H1 (cell line): ENCODE measurements at regions not wholly inside any gene's neighbourhood (a gene's known extent, or its start where the extent isn't known, plus 50 kb on each side); places are given as distances from the start of the nearest gene placed in this dataset.

Experiments
- CTCF ChIA-PET: fragments of 300-600 bp; sonication (Branson Sonifier 250); formaldehyde crosslinking; loops from one replicate; lab custom pipeline; 2021; ENCODE audit not compliant: partially characterized antibody; lab: Charles Lee
- POLR2A ChIA-PET: fragments of 300-600 bp; sonication (Branson Sonifier 250); formaldehyde crosslinking; loops from one replicate; lab custom pipeline; 2021; ENCODE audit warnings: inconsistent platforms; ENCODE audit not compliant: partially characterized antibody; lab: Charles Lee
- DNase-seq, 2 experiments: peaks; one replicate each; pipeline versions ENCODE4 v3.0.0 to v3.0.0-alpha.2; 2010 to 2022; ENCODE audit warnings: low spot score in 2 of 2, low read depth in 1 of 2, mixed read lengths in 1 of 2
- FAIRE-seq: peaks from 2 replicates; lab custom pipeline; 2011; peaks lifted over from hg19 to GRCh38; lab: Jason Lieb, UNC
- H2AFZ ChIP-seq: 2 replicates; pipeline ENCODE4 v1.8.1; 2012; ENCODE audit warnings: low read length, inconsistent platforms
- H2AK5ac ChIP-seq: 2 replicates; pipeline ENCODE4 v1.6.1; 2013; ENCODE audit warnings: low read depth, low read length
- H2BK120ac ChIP-seq: replicated peaks from 2 replicates; pipeline ENCODE3; 2013; ENCODE audit warnings: low read depth, low read length, inconsistent platforms
- H2BK12ac ChIP-seq: 2 replicates; pipeline ENCODE4 v1.6.1; 2013; ENCODE audit warnings: low read depth, low read length
- H2BK15ac ChIP-seq: 2 replicates; pipeline ENCODE4 v1.6.1; 2013; ENCODE audit warnings: low read length
- H2BK20ac ChIP-seq: 2 replicates; pipeline ENCODE4 v1.6.1; 2013; ENCODE audit warnings: low read length
- H2BK5ac ChIP-seq: 2 replicates; pipeline ENCODE4 v1.6.1; 2013; ENCODE audit warnings: low read depth, low read length
- H3K14ac ChIP-seq: 2 replicates; pipeline ENCODE4 v1.6.1; 2013; ENCODE audit warnings: inconsistent platforms; ENCODE audit not compliant: insufficient read length
- H3K18ac ChIP-seq: 2 replicates; pipeline ENCODE4 v1.6.1; 2013; ENCODE audit warnings: low read length; ENCODE audit errors: extremely low read depth
- H3K23ac ChIP-seq: 2 replicates; pipeline ENCODE4 v1.6.1; 2013; ENCODE audit warnings: inconsistent platforms; ENCODE audit not compliant: insufficient read length
- H3K23me2 ChIP-seq: 2 replicates; pipeline ENCODE4 v1.6.1; 2013; ENCODE audit warnings: low read depth, low read length
- H3K27ac ChIP-seq: 2 replicates; pipeline ENCODE4 v1.6.1; 2011; ENCODE audit warnings: low read depth, low read length, inconsistent platforms
- H3K27me3 ChIP-seq, 4 experiments: replicated peaks in 1 of 4; 1 replicate in 1 of 4; 2 replicates in 3 of 4; pipeline versions ENCODE4 v1.6.1 to v1.8.1; 2011 to 2013; ENCODE audit warnings: low read length in 3 of 4, mild to moderate bottlenecking in 3 of 4, inconsistent platforms in 2 of 4, mixed read lengths in 2 of 4, moderate library complexity in 1 of 4; ENCODE audit not compliant: control insufficient read depth in 3 of 4, insufficient read depth in 3 of 4; ENCODE audit errors: extremely low read depth in 1 of 4
- H3K36me3 ChIP-seq, 4 experiments: 2 replicates each; pipeline versions ENCODE4 v1.6.1 to v1.8.1; 2011 to 2013; ENCODE audit warnings: mild to moderate bottlenecking in 4 of 4, low read length in 3 of 4, moderate library complexity in 2 of 4, control low read depth in 1 of 4, inconsistent platforms in 1 of 4; ENCODE audit not compliant: insufficient read depth in 4 of 4, control insufficient read depth in 2 of 4
- H3K4ac ChIP-seq: replicated peaks from 2 replicates; pipeline ENCODE3; 2013; ENCODE audit warnings: low read length, low read depth, mixed read lengths, inconsistent platforms; ENCODE audit not compliant: insufficient read length
- H3K4me1 ChIP-seq, 4 experiments: replicated peaks in 1 of 4; 1 replicate in 1 of 4; 2 replicates in 3 of 4; pipeline versions ENCODE4 v1.6.1 to v1.8.1; 2011 to 2013; ENCODE audit warnings: low read length in 3 of 4, inconsistent platforms in 2 of 4, mixed read lengths in 1 of 4; ENCODE audit not compliant: insufficient read depth in 4 of 4, control insufficient read depth in 3 of 4
- H3K4me2 ChIP-seq, 2 experiments: 2 replicates each; pipeline versions ENCODE4 v1.6.1 to v1.8.1; 2011 to 2013; ENCODE audit warnings: low read depth in 2 of 2, low read length in 2 of 2, control low read depth in 1 of 2, inconsistent platforms in 1 of 2, mild to moderate bottlenecking in 1 of 2; ENCODE audit not compliant: insufficient read depth in 1 of 2
- H3K4me3 ChIP-seq, 4 experiments: fragments of 200-600, 300-600 bp in 1 of 4; sonication (generic), shearing (Covaris generic), sonication (Bioruptor Twin) in 1 of 4; 2 replicates each; pipeline versions ENCODE4 v1.5.1 to v1.8.1; 2011 to 2016; ENCODE audit warnings: low read length in 4 of 4, low read depth in 3 of 4, control low read depth in 2 of 4, inconsistent platforms in 2 of 4, mild to moderate bottlenecking in 2 of 4, mixed read lengths in 1 of 4, moderate library complexity in 1 of 4; ENCODE audit not compliant: insufficient read depth in 2 of 4; ENCODE audit errors: extremely low read depth in 1 of 4
- H3K56ac ChIP-seq: replicated peaks from 2 replicates; pipeline ENCODE3; 2013; ENCODE audit warnings: low read depth, mild to moderate bottlenecking, mixed read lengths, low read length, inconsistent platforms; ENCODE audit not compliant: insufficient read length
- H3K79me1 ChIP-seq: 2 replicates; pipeline ENCODE4 v1.6.1; 2013; ENCODE audit warnings: low read depth, low read length, control low read depth
- H3K79me2 ChIP-seq, 2 experiments: 2 replicates each; pipeline versions ENCODE4 v1.6.1 to v1.8.1; 2012 to 2013; ENCODE audit warnings: low read length in 2 of 2, mild to moderate bottlenecking in 2 of 2, inconsistent platforms in 1 of 2; ENCODE audit not compliant: insufficient read depth in 2 of 2, control insufficient read depth in 1 of 2
- H3K9ac ChIP-seq, 4 experiments: replicated peaks in 1 of 4; 1 replicate in 1 of 4; 2 replicates in 3 of 4; pipeline versions ENCODE4 v1.6.1 to v1.8.1; 2011 to 2013; ENCODE audit warnings: low read depth in 3 of 4, low read length in 3 of 4, control low read depth in 2 of 4, mild to moderate bottlenecking in 2 of 4, moderate library complexity in 2 of 4, inconsistent platforms in 1 of 4; ENCODE audit errors: extremely low read depth in 1 of 4
- H3K9me3 ChIP-seq, 2 experiments: 2 replicates each; pipeline versions ENCODE4 v1.6.1 to v1.8.1; 2012 to 2013; ENCODE audit warnings: mild to moderate bottlenecking in 2 of 2, moderate library complexity in 2 of 2, control low read depth in 1 of 2, inconsistent platforms in 1 of 2, low read depth in 1 of 2, low read length in 1 of 2, mixed read lengths in 1 of 2; ENCODE audit not compliant: insufficient read depth in 2 of 2
- H4K20me1 ChIP-seq, 2 experiments: replicated peaks in 1 of 2; 2 replicates each; pipeline versions ENCODE3 to v1.8.1; 2011 to 2013; ENCODE audit warnings: inconsistent platforms in 2 of 2, low read length in 2 of 2, mild to moderate bottlenecking in 1 of 2; ENCODE audit not compliant: insufficient read depth in 2 of 2, control insufficient read depth in 1 of 2
- H4K5ac ChIP-seq: 2 replicates; pipeline ENCODE4 v1.6.1; 2013; ENCODE audit warnings: low read length, low read depth, mixed read lengths, inconsistent platforms; ENCODE audit not compliant: insufficient read length
- H4K8ac ChIP-seq: 2 replicates; pipeline ENCODE4 v1.8.0; 2013; ENCODE audit warnings: mild to moderate bottlenecking, moderate library complexity, low read length, inconsistent platforms; ENCODE audit not compliant: insufficient read depth; ENCODE audit errors: extremely low read depth
- H4K91ac ChIP-seq: replicated peaks from 2 replicates; pipeline ENCODE3; 2013; ENCODE audit warnings: low read length, mixed read lengths, inconsistent platforms; ENCODE audit not compliant: insufficient read length
- CEBPB ChIP-seq: IDR thresholded peaks from 2 replicates; pipeline ENCODE4 v1.6.1; 2012; ENCODE audit warnings: low read depth, low read length
- EP300 ChIP-seq, 2 experiments: IDR thresholded peaks; 1 replicate in 1 of 2; 2 replicates in 1 of 2; pipeline ENCODE4 v1.6.1; 2011 to 2012; ENCODE audit warnings: low read depth in 2 of 2, low read length in 2 of 2, mild to moderate bottlenecking in 2 of 2, borderline replicate concordance in 1 of 2, inconsistent platforms in 1 of 2, moderate library complexity in 1 of 2
- EZH2 ChIP-seq: fragments of 200-600 bp; sonication (generic); IDR thresholded peaks from 2 replicates; pipeline ENCODE4 v1.7.1; 2012; ENCODE audit warnings: low read depth, mild to moderate bottlenecking, moderate library complexity, low read length, inconsistent platforms; ENCODE audit not compliant: severe bottlenecking
- KDM1A ChIP-seq: fragments of 200-600, 300-600 bp; sonication (generic); IDR thresholded peaks from 2 replicates; pipeline ENCODE4 v1.7.1; 2016; ENCODE audit warnings: mild to moderate bottlenecking, low read length, borderline replicate concordance
- NRF1 ChIP-seq: IDR thresholded peaks from 2 replicates; pipeline ENCODE4 v1.6.1; 2011; ENCODE audit warnings: mild to moderate bottlenecking, low read depth, low read length, improper control_type of control experiment
- PHF8 ChIP-seq: fragments of 200-600 bp; sonication (generic); conservative IDR thresholded peaks from 2 replicates; pipeline ENCODE4 v1.7.1; 2012; ENCODE audit warnings: low read depth, mild to moderate bottlenecking, inconsistent platforms, low read length, moderate library complexity
- POLR2A ChIP-seq, 2 experiments: IDR thresholded peaks; 1 replicate in 1 of 2; 2 replicates in 1 of 2; pipeline ENCODE4 v1.6.1; 2011; ENCODE audit warnings: low read depth in 2 of 2, low read length in 2 of 2, mild to moderate bottlenecking in 2 of 2; ENCODE audit errors: control extremely low read depth in 1 of 2
- RBBP5 ChIP-seq: IDR thresholded peaks from 2 replicates; pipeline ENCODE4 v1.7.1; 2012; ENCODE audit warnings: low read depth, mild to moderate bottlenecking, inconsistent platforms, low read length, moderate library complexity, borderline replicate concordance
- SIN3A ChIP-seq, 2 experiments: IDR thresholded peaks in 1 of 2; conservative IDR thresholded peaks in 1 of 2; 2 replicates each; pipeline ENCODE4 v1.6.1; 2011 to 2012; ENCODE audit warnings: low read length in 2 of 2, improper control_type of control experiment in 1 of 2, low read depth in 1 of 2, mild to moderate bottlenecking in 1 of 2
- SUZ12 ChIP-seq: fragments of 200-600 bp; sonication (generic); IDR thresholded peaks from 2 replicates; pipeline ENCODE4 v1.6.1; 2012; ENCODE audit warnings: mild to moderate bottlenecking, inconsistent platforms, low read length, moderate library complexity, mixed read lengths
- WGBS, 2 experiments: shearing (Covaris generic) in 1 of 2; methylation state at CpG; one replicate each; pipeline versions ENCODE4 v1.1.6 to v1.1.7; 2013 to 2015; ENCODE audit warnings: low lambda C conversion rate in 2 of 2, mixed read lengths in 2 of 2, inconsistent platforms in 1 of 2, low coverage in 1 of 2, missing lambda C conversion rate in 1 of 2; ENCODE audit not compliant: insufficient replicate concordance in 2 of 2, insufficient coverage in 1 of 2, insufficient read length in 1 of 2; ENCODE audit errors: extremely low coverage in 1 of 2, missing lambda C conversion rate in 1 of 2; 5-methylcytosine and 5-hydroxymethylcytosine counted together

GRCh38 chr20:55760586-55760985 lies 244.7 kb downstream of the CBLN4 start:
- no peak overlapping the region for H3K9ac ChIP-seq
- H3K4me2 ChIP-seq: no peak overlapping the region
- H3K27ac ChIP-seq: no peak overlapping the region
- 84% methylated on average over 3 of the region's 3 CpGs; no CpG with 5 or more reads in 1 of the 2 experiments for WGBS, 2 experiments
- no peaks in the 10 kb centered on the region for H3K4me1 ChIP-seq
- H3K4ac ChIP-seq: no peak overlapping the region
- no peak overlapping the region for H3K56ac ChIP-seq
- H3K79me2 ChIP-seq: no peaks in the 10 kb centered on the region
- POLR2A ChIA-PET: no interaction called here
- H3K23ac ChIP-seq: no peak overlapping the region
- no peak overlapping the region for H4K91ac ChIP-seq
- H2BK12ac ChIP-seq: no peak overlapping the region
- H3K27me3 ChIP-seq: no peaks in the 10 kb centered on the region
- TF ChIP-seq RBBP5: no peak
- no peak for TF ChIP-seq EP300 (IDR thresholded peaks at IDR 0.05; ENCODE audit: borderline replicate concordance in 1 of 2, low read depth in 2 of 2, low read length in 2 of 2)
- TF ChIP-seq POLR2A (IDR thresholded peaks at IDR 0.05; ENCODE audit: control extremely low read depth in 1 of 2, low read depth in 2 of 2, low read length in 2 of 2): no peak
- TF ChIP-seq CEBPB: no peak
- no peak for TF ChIP-seq NRF1
- TF ChIP-seq SIN3A (conservative IDR thresholded peaks at IDR 0.05 in 1 of 2, IDR thresholded peaks at IDR 0.05 in 1 of 2; ENCODE audit: low read depth in 1 of 2, low read length in 2 of 2): no peak
- TF ChIP-seq PHF8: no peak
- no peak for TF ChIP-seq SUZ12
- no peak for TF ChIP-seq KDM1A
- TF ChIP-seq EZH2: no peak
- no peak overlapping the region for H2BK5ac ChIP-seq
- H2BK15ac ChIP-seq: no peak overlapping the region
- CTCF ChIA-PET: interaction anchor here (0.9 kb wide), 1 partner anchor 21 kb away, joined by 3 read pairs; no protein-coding TSS in a partner anchor
- DNase-seq: no peak
- H2AFZ ChIP-seq: no peak overlapping the region
- no peak overlapping the region for H2BK20ac ChIP-seq
- no peak for FAIRE-seq
- H3K18ac ChIP-seq: no peak overlapping the region
- no peak overlapping the region for H3K14ac ChIP-seq
- no peaks in the 10 kb centered on the region for H4K20me1 ChIP-seq
- peaks cover 18% of the 10 kb centered on the region in 2 experiments for H3K9me3 ChIP-seq
- H3K23me2 ChIP-seq: no peaks in the 10 kb centered on the region
- H3K4me3 ChIP-seq: no peak overlapping the region
- no peaks in the 10 kb centered on the region for H3K36me3 ChIP-seq
- no peak overlapping the region for H4K8ac ChIP-seq
- no peak overlapping the region for H2BK120ac ChIP-seq
- H4K5ac ChIP-seq: no peak overlapping the region
- H3K79me1 ChIP-seq: no peaks in the 10 kb centered on the region
- no peak overlapping the region for H2AK5ac ChIP-seq
